Mesodermal cell (in vitro differentiated cells): ENCODE measurements at regions not wholly inside any gene's neighbourhood (a gene's known extent, or its start where the extent isn't known, plus 50 kb on each side); places are given as distances from the start of the nearest gene placed in this dataset.

ENCODE experiments used
- H3K27ac ChIP-seq: 2 replicates; pipeline ENCODE4 v1.7.0; 2013; ENCODE audit warnings: mild to moderate bottlenecking, low read depth, low read length, moderate library complexity; ENCODE audit not compliant: severe bottlenecking
- H3K36me3 ChIP-seq: 2 replicates; pipeline ENCODE4 v1.7.1; 2013; ENCODE audit warnings: mild to moderate bottlenecking, low read length, moderate library complexity; ENCODE audit not compliant: control insufficient read depth, insufficient read depth
- H3K4me1 ChIP-seq: one replicate; pipeline ENCODE4 v1.7.1; 2013; ENCODE audit warnings: mild to moderate bottlenecking, low read length; ENCODE audit not compliant: insufficient read depth, control insufficient read depth, poor library complexity, severe bottlenecking
- H3K4me3 ChIP-seq: 2 replicates; pipeline ENCODE4 v1.7.0; 2013; ENCODE audit warnings: low read length, control low read depth, mild to moderate bottlenecking; ENCODE audit not compliant: insufficient read depth, poor library complexity, severe bottlenecking; ENCODE audit errors: extremely low read depth
- H3K9me3 ChIP-seq: 2 replicates; pipeline ENCODE4 v1.7.1; 2013; ENCODE audit warnings: mild to moderate bottlenecking, low read length, moderate library complexity; ENCODE audit not compliant: control insufficient read depth
- WGBS, 2 experiments: methylation state at CpG; one replicate each; pipeline ENCODE4 v1.1.5; 2013; ENCODE audit warnings: missing lambda C conversion rate in 2 of 2; ENCODE audit not compliant: insufficient coverage in 2 of 2; 5-methylcytosine and 5-hydroxymethylcytosine counted together

- Histone ChIP-seq H3K27ac (no peak overlapping the region), H3K9me3 (no peaks in the 10 kb centered on the region), H3K4me1 (no peaks in the 10 kb centered on the region), H3K36me3 (no peaks in the 10 kb centered on the region), H3K4me3 (no peak overlapping the region)
Observed at GRCh38 chr13:81848291-81848690, 1507.4 kb upstream of the SPRY2 start.

- no peaks in the 10 kb centered on the region for H3K4me1 ChIP-seq
- H3K36me3 ChIP-seq: no peaks in the 10 kb centered on the region
- 100% methylated on average over 1 of the region's 2 CpGs for WGBS, 2 experiments
- no peak overlapping the region for H3K4me3 ChIP-seq
- H3K27ac ChIP-seq: no peak overlapping the region
- no peaks in the 10 kb centered on the region for H3K9me3 ChIP-seq
Observed at GRCh38 chr13:81846771-81847170, 1505.8 kb upstream of the SPRY2 start.

GRCh38 chr13:81821259-81821658 lies 1480.3 kb upstream of the SPRY2 start:
- 93 to 96% methylated on average over 6 of the region's 11 CpGs for WGBS, 2 experiments
- Histone ChIP-seq H3K4me1 (no peaks in the 10 kb centered on the region), H3K4me3 (no peak overlapping the region), H3K27ac (no peak overlapping the region), H3K36me3 (no peaks in the 10 kb centered on the region), H3K9me3 (no peaks in the 10 kb centered on the region)

GRCh38 chr13:81800433-81800832 lies 1459.5 kb upstream of the SPRY2 start:
- no peaks in the 10 kb centered on the region for H3K36me3 ChIP-seq
- no peak overlapping the region for H3K4me3 ChIP-seq
- H3K27ac ChIP-seq: no peak overlapping the region
- WGBS, 2 experiments: no CpG with 5 or more reads among the region's 1 CpG
- no peaks in the 10 kb centered on the region for H3K4me1 ChIP-seq
- no peaks in the 10 kb centered on the region for H3K9me3 ChIP-seq

- Histone ChIP-seq H3K9me3 (no peaks in the 10 kb centered on the region), H3K4me3 (no peak overlapping the region), H3K4me1 (no peaks in the 10 kb centered on the region), H3K27ac (no peak overlapping the region), H3K36me3 (no peaks in the 10 kb centered on the region)
- 86 to 100% methylated on average over 1 of the region's 1 CpG for WGBS, 2 experiments
Observed at GRCh38 chr13:81795710-81796109, 1454.8 kb upstream of the SPRY2 start.

- Histone ChIP-seq H3K4me1 (no peaks in the 10 kb centered on the region), H3K9me3 (no peaks in the 10 kb centered on the region), H3K4me3 (no peak overlapping the region), H3K36me3 (no peaks in the 10 kb centered on the region), H3K27ac (peak overlapping the region; percentile 37)
- 56% methylated on average over 1 of the region's 1 CpG; no CpG with 5 or more reads in 1 of the 2 experiments for WGBS, 2 experiments
Observed at GRCh38 chr13:81791641-81792040, 1450.7 kb upstream of the SPRY2 start.

- H3K4me3 ChIP-seq: no peak overlapping the region
- no peaks in the 10 kb centered on the region for H3K9me3 ChIP-seq
- H3K4me1 ChIP-seq: no peaks in the 10 kb centered on the region
- no peaks in the 10 kb centered on the region for H3K36me3 ChIP-seq
- no peak overlapping the region for H3K27ac ChIP-seq
- 100% methylated on average over 1 of the region's 3 CpGs; no CpG with 5 or more reads in 1 of the 2 experiments for WGBS, 2 experiments
Observed at GRCh38 chr13:81781471-81781870, 1440.5 kb upstream of the SPRY2 start.

GRCh38 chr13:81779876-81780275 lies 1439.0 kb upstream of the SPRY2 start:
- Histone ChIP-seq H3K9me3 (no peaks in the 10 kb centered on the region), H3K36me3 (no peaks in the 10 kb centered on the region), H3K4me1 (no peaks in the 10 kb centered on the region), H3K27ac (no peak overlapping the region), H3K4me3 (no peak overlapping the region)

- H3K36me3 ChIP-seq: no peaks in the 10 kb centered on the region
- no peaks in the 10 kb centered on the region for H3K9me3 ChIP-seq
- H3K27ac ChIP-seq: no peak overlapping the region
- H3K4me3 ChIP-seq: no peak overlapping the region
- WGBS, 2 experiments: 80 to 100% methylated on average over 1 of the region's 1 CpG
- H3K4me1 ChIP-seq: no peaks in the 10 kb centered on the region
Observed at GRCh38 chr13:81778350-81778749, 1437.4 kb upstream of the SPRY2 start.

GRCh38 chr13:81773263-81773662 lies 1432.3 kb upstream of the SPRY2 start:
- whole genome bisulfite sequencing, 2 experiments: no CpG with 5 or more reads among the region's 1 CpG
- Histone ChIP-seq H3K4me3 (no peak overlapping the region), H3K4me1 (no peaks in the 10 kb centered on the region), H3K36me3 (no peaks in the 10 kb centered on the region), H3K27ac (no peak overlapping the region), H3K9me3 (no peaks in the 10 kb centered on the region)

GRCh38 chr13:81771951-81772350 lies 1431.0 kb upstream of the SPRY2 start:
- H3K4me3 ChIP-seq: no peak overlapping the region
- no peaks in the 10 kb centered on the region for H3K9me3 ChIP-seq
- 63% methylated on average over 1 of the region's 2 CpGs; no CpG with 5 or more reads in 1 of the 2 experiments for WGBS, 2 experiments
- H3K36me3 ChIP-seq: no peaks in the 10 kb centered on the region
- no peaks in the 10 kb centered on the region for H3K4me1 ChIP-seq
- H3K27ac ChIP-seq: no peak overlapping the region
